GM12878 (cell line): ENCODE measurements at regions not wholly inside any gene's neighbourhood (a gene's known extent, or its start where the extent isn't known, plus 50 kb on each side); places are given as distances from the start of the nearest gene placed in this dataset.

Experiments used
- ATAC-seq: fragments of 200-7000 bp; cut with Tn5 transposase; 3 replicates; pipeline ENCODE4 v1.9.1; 2020; ENCODE audit warnings: mild to moderate bottlenecking, moderate library complexity
- BruUV-seq: library from RNA; stranded (reverse); fragments of 400-500 nt; replicated peaks from 2 replicates; lab custom pipeline; 2021; lab: Mats Ljungman, UMichigan
- CTCF ChIA-PET: fragments of 300-600 bp; sonication (Branson Sonifier 250); formaldehyde crosslinking; extraction: SDS; loops from one replicate; lab custom pipeline; 2021; ENCODE audit warnings: inconsistent platforms; lab: Yijun Ruan, JAX
- POLR2A ChIA-PET: fragments of 350-600 bp; formaldehyde crosslinking; extraction: SDS; loops from one replicate; lab custom pipeline; 2021; ENCODE audit warnings: inconsistent platforms; lab: Charles Lee
- RAD21 ChIA-PET: fragments of 300-600 bp; sonication (Branson Sonifier 250); formaldehyde crosslinking; loops from one replicate; lab custom pipeline; 2023; ENCODE audit warnings: antibody characterized with exemption; ENCODE audit not compliant: unreplicated experiment; lab: Charles Lee
- SMC1A ChIA-PET: fragments of 300-600 bp; sonication (Branson Sonifier 250); formaldehyde crosslinking; loops from one replicate; lab custom pipeline; 2023; ENCODE audit not compliant: unreplicated experiment, uncharacterized antibody; lab: Charles Lee
- DNase-seq: peaks from one replicate; pipeline ENCODE4 v3.0.0-alpha.2; 2011; ENCODE audit warnings: low read depth, low spot score
- FAIRE-seq: peaks from 3 replicates; lab custom pipeline; 2011; peaks lifted over from hg19 to GRCh38; lab: Jason Lieb, UNC
- H2AFZ ChIP-seq: 2 replicates; pipeline ENCODE4 v1.6.0; 2011; ENCODE audit warnings: low read depth, low read length, control low read depth; ENCODE audit not compliant: control insufficient read depth
- H3K27ac ChIP-seq: 2 replicates; pipeline ENCODE4 v1.5.1; 2011; ENCODE audit warnings: control low read depth; ENCODE audit not compliant: control insufficient read depth, insufficient read depth
- H3K27me3 ChIP-seq, 2 experiments: replicated peaks in 1 of 2; 2 replicates each; pipeline versions ENCODE4 v1.6.0 to v1.6.1; 2011; ENCODE audit warnings: low read length in 1 of 2; ENCODE audit not compliant: control insufficient read depth in 2 of 2, insufficient read depth in 2 of 2
- H3K36me3 ChIP-seq, 2 experiments: 2 replicates each; pipeline ENCODE4 v1.5.1; 2011; ENCODE audit warnings: low read length in 1 of 2; ENCODE audit not compliant: control insufficient read depth in 2 of 2, insufficient read depth in 2 of 2
- H3K4me1 ChIP-seq: 2 replicates; pipeline ENCODE4 v1.6.1; 2011; ENCODE audit warnings: mild to moderate bottlenecking, low read length, moderate library complexity, mixed read lengths; ENCODE audit not compliant: control insufficient read depth, insufficient read depth
- H3K4me2 ChIP-seq: 2 replicates; pipeline ENCODE4 v1.6.0; 2011; ENCODE audit warnings: control low read depth; ENCODE audit not compliant: control insufficient read depth, insufficient read depth
- H3K4me3 ChIP-seq: fragments of 200-600 bp; sonication (generic); 2 replicates; pipeline ENCODE4 v1.5.1; 2016
- H3K79me2 ChIP-seq: 2 replicates; pipeline ENCODE4 v1.6.0; 2011; ENCODE audit warnings: low read length; ENCODE audit not compliant: control insufficient read depth, insufficient read depth
- H3K9ac ChIP-seq: 2 replicates; pipeline ENCODE4 v1.8.0; 2011; ENCODE audit warnings: low read length, control low read depth, mixed read lengths; ENCODE audit not compliant: control insufficient read depth, insufficient read depth
- H3K9me3 ChIP-seq: replicated peaks from 3 replicates; pipeline ENCODE4 v1.5.1; 2011; ENCODE audit warnings: mild to moderate bottlenecking, low read length; ENCODE audit not compliant: control insufficient read depth, insufficient read depth
- H4K20me1 ChIP-seq: 2 replicates; pipeline ENCODE4 v1.6.0; 2011; ENCODE audit not compliant: control insufficient read depth, insufficient read depth
- ASH2L ChIP-seq: fragments of 300-600, 200-600 bp; sonication (generic); IDR thresholded peaks from 2 replicates; pipeline ENCODE4 v1.6.1; 2017; ENCODE audit warnings: low read depth, mild to moderate bottlenecking, borderline replicate concordance
- DPF2 ChIP-seq: fragments of 450-650 bp; IDR thresholded peaks from 2 replicates; pipeline ENCODE4 v1.6.1; 2017; ENCODE audit warnings: mild to moderate bottlenecking
- ESRRA ChIP-seq: IDR thresholded peaks from 2 replicates; pipeline ENCODE4 v1.6.1; 2012; ENCODE audit warnings: mild to moderate bottlenecking, low read length, improper control_type of control experiment
- KDM1A ChIP-seq: fragments of 200-600 bp; sonication (generic); IDR thresholded peaks from 2 replicates; pipeline ENCODE4 v1.6.1; 2016; ENCODE audit warnings: borderline replicate concordance
- LARP7 ChIP-seq: fragments of 450-650 bp; IDR thresholded peaks from 2 replicates; pipeline ENCODE4 v1.6.1; 2017; ENCODE audit warnings: mild to moderate bottlenecking
- NBN ChIP-seq: fragments of 450-650 bp; IDR thresholded peaks from 2 replicates; pipeline ENCODE4 v1.6.1; 2016
- PAX8 ChIP-seq: fragments of 450-650 bp; IDR thresholded peaks from 2 replicates; pipeline ENCODE4 v1.6.1; 2017; ENCODE audit warnings: mild to moderate bottlenecking, moderate library complexity
- RBBP5 ChIP-seq: fragments of 200-600 bp; sonication (generic); conservative IDR thresholded peaks from 2 replicates; pipeline ENCODE4 v1.6.1; 2016
- SIX5 ChIP-seq: IDR thresholded peaks from 2 replicates; pipeline ENCODE4 v1.6.1; 2011; ENCODE audit warnings: mild to moderate bottlenecking, low read depth, low read length, moderate library complexity; ENCODE audit not compliant: severe bottlenecking
- SUPT20H ChIP-seq: IDR thresholded peaks from 2 replicates; pipeline ENCODE4 v1.6.1; 2011; ENCODE audit warnings: low read depth, mild to moderate bottlenecking, low read length, moderate library complexity, borderline replicate concordance; ENCODE audit not compliant: control insufficient read depth
- TAF1 ChIP-seq: IDR thresholded peaks from 2 replicates; pipeline ENCODE4 v1.6.1; 2011; ENCODE audit warnings: mild to moderate bottlenecking, low read depth, low read length, borderline replicate concordance
- USF1 ChIP-seq: IDR thresholded peaks from 2 replicates; pipeline ENCODE4 v1.6.1; 2011; ENCODE audit warnings: borderline replicate concordance, low read depth, mild to moderate bottlenecking, moderate library complexity, mixed read lengths, low read length; ENCODE audit not compliant: insufficient read depth; ENCODE audit errors: extremely low read length
- USF2 ChIP-seq: IDR thresholded peaks from 2 replicates; pipeline ENCODE4 v1.6.1; 2011; ENCODE audit warnings: low read depth, low read length, improper control_type of control experiment, borderline replicate concordance
- WGBS: methylation state at CpG from one replicate; pipeline ENCODE4 v1.1.6; 2016; ENCODE audit warnings: low lambda C conversion rate; ENCODE audit not compliant: insufficient replicate concordance, insufficient coverage; ENCODE audit errors: missing lambda C conversion rate; 5-methylcytosine and 5-hydroxymethylcytosine counted together
- in situ Hi-C: fragments of 300-500 bp; cut with MboI; formaldehyde crosslinking; loops from 9 replicates; pipeline ENCODE4 v1.14.3; 2018; ENCODE audit warnings: mixed read lengths
- intact Hi-C: fragments of 100-400 bp; cut with micrococcal nuclease; formaldehyde crosslinking; loops from one replicate; pipeline ENCODE4 v1.14.2; 2022; ENCODE audit not compliant: unreplicated experiment

GRCh38 chr13:47249266-47249665 is 352.4 kb upstream of the HTR2A start (continued):
- no peak for TF ChIP-seq USF2
- no peak for TF ChIP-seq TAF1
- no peak for TF ChIP-seq NBN
- no peak for TF ChIP-seq LARP7

GRCh38 chr13:47241446-47241845 is 344.6 kb upstream of the HTR2A start:
- H4K20me1 ChIP-seq, result no peaks in the 10 kb centered on the region
- intact Hi-C loops, result no loop called here
- no peaks in the 10 kb centered on the region for H3K79me2 ChIP-seq
- RAD21 ChIA-PET, result no interaction called here
- DNase-seq (no peak), FAIRE-seq (no peak)
- H3K4me1 ChIP-seq, result no peaks in the 10 kb centered on the region
- no peak overlapping the region for H3K4me2 ChIP-seq
- no peak overlapping the region for H3K4me3 ChIP-seq
- H3K27ac ChIP-seq, result no peak overlapping the region
- H3K9ac ChIP-seq, result no peak overlapping the region
- SMC1A ChIA-PET, result interaction anchor here (1.4 kb wide), 1 partner anchor 13 kb away, joined by 3 read pairs; no protein-coding TSS in a partner anchor
- in situ Hi-C loops, result no loop called here
- H3K9me3 ChIP-seq, result no peaks in the 10 kb centered on the region
- 43% methylated on average over 7 of the region's 7 CpGs for WGBS
- TF ChIP-seq USF2 (no peak), ASH2L (no peak), ESRRA (no peak), SIX5 (no peak), DPF2 (no peak), KDM1A (no peak), PAX8 (no peak), RBBP5 (no peak), SUPT20H (no peak), USF1 (no peak)
- TF ChIP-seq, all 136 proteins: peak for 0
- Histone ChIP-seq H3K27me3 (no peaks in the 10 kb centered on the region), H2AFZ (no peak overlapping the region), H3K36me3 (no peaks in the 10 kb centered on the region)
- ATAC-seq, result no peak
- no TSS peak for BruUV-seq
- ChIA-PET POLR2A (no interaction called here), CTCF (no interaction called here)
